ENCODE measurements at regions not wholly inside any gene's neighbourhood (a gene's known extent, or its start where the extent isn't known, plus 50 kb on each side); places are given as distances from the start of the nearest gene placed in this dataset.
"Not testable (repeated sequence)": the region's sequence is repeated elsewhere in the genome, so short reads cannot be mapped to it uniquely, and the experiment has no call there.

DNA sequence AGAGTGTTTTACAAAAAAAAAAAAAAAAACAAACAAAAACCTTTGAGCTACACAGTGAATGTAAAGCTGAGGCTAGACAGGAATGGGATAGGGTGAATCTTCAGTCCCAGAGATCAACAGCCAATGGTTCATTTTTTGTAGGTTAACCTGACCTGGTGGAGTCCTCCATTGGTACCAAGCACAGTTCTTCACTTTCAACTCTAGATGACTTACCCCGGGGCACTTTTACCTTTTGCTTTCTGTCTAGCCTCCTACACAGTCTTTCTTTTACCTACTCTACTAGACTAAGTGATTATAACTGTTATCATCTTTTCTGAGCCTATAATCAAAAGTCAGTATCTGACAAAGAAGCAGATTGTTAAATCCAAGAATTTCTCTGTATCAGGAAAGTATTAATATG, 50.9 kb downstream of the ANXA2R start:
- no peak for DNase-seq

DNA sequence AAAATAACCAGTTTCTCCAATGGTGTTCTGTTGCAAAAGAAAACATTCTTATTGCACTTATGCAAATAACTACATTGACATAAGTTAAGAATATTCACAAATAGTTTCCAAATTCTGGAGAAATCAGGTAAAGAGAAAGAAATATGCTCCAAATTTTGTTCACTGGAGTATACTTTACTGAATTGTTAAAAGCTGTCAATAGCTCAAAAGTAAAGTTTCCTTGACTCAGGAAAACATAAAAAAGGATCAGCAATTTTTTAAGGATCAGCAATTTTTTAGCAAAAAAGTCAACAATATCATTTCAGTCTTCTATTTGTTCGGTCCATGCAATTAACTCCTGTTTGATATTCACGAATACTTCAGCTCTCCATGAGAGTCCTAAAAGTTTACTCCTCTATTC, 51.6 kb downstream of the ANXA2R start:
- DNase-seq, result no peak

- DNase-seq, result no peak
Observed at GRCh38 chr5:42985129-42986037, 54.7 kb downstream of the ANXA2R start.

DNA sequence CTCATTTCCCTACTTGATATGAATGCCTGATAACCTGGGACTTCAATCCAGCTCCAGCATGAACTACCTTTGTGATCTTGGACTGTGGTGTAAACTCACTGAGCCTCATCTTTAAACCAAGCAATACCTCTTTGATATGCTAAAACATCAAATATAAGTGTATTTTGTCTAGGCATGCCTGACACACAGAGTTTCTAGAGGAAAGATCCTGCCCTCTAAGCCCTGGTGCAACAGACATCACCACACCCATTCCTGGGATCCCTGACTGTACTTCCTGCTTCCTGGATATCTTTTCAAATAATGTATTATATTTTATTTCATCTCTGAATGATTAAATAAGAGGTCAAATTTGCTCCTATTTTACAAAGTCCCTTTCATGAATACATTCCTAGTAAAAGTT, 55.8 kb downstream of the ANXA2R start:
- no peak for DNase-seq

DNA sequence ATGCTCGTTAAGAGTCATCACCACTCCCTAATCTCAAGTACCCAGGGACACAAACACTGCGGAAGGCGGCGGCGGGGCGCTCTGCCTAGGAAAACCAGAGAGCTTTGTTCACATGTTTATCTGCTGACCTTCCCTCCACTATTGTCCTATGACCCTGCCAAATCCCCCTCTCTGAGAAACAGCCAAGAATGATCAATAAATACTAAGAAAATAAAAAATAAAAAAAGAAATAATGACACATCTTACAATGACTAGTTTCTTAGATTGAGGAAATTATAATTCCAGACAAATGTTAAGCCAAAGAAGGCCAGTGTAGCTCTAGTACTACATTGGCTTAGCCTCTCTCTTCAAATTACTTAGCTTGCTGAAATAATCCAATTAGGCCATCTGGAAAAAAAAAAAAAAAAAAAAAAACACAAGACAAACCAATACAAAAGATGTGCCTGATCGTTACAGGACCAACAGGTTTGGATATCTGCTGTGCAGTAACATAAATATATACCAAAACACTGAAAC, 58.0 kb downstream of the ANXA2R start:
- DNase-seq, result no peak

DNA sequence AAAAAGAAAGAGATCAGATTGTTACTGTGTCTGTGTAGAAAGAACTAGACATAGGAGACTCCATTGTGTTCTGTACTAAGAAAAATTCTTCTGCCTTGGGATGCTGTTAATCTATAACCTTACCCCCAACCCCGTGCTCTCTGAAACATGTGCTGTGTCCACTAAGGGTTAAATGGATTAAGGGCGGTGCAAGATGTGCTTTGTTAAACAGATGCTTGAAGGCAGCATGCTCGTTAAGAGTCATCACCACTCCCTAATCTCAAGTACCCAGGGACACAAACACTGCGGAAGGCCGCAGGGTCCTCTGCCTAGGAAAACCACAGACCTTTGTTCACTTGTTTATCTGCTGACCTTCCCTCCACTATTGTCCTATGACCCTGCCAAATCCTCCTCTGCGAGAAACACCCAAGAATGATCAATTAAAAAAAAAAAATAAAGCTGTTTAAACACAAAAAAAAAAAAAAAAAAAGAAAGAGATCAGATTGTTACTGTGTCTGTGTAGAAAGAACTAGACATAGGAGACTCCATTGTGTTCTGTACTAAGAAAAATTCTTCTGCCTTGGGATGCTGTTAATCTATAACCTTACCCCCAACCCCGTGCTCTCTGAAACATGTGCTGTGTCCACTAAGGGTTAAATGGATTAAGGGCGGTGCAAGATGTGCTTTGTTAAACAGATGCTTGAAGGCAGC, 58.6 kb downstream of the ANXA2R start:
- DNase-seq, result not testable (repeated sequence)

- DNase-seq, result not testable (repeated sequence)
Observed at GRCh38 chr5:42981015-42981414, 59.1 kb downstream of the ANXA2R start.

DNA sequence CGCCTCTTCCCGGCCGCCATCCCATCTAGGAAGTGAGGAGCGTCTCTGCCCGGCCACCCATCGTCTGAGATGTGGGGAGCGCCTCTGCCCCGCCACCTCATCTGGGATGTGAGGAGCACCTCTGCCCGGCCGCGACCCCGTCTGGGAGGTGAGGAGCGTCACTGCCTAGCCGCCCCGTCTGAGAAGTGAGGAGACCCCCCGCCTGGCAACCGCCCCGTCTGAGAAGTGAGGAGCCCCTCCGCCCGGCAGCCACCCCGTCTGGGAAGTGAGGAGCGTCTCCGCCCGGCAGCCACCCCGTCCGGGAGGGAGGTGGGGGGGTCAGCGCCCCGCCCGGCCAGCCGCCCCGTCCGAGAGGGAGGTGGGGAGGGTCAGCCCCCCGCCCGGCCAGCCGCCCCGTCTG, 59.7 kb downstream of the ANXA2R start:
- DNase-seq, result not testable (repeated sequence)

DNA sequence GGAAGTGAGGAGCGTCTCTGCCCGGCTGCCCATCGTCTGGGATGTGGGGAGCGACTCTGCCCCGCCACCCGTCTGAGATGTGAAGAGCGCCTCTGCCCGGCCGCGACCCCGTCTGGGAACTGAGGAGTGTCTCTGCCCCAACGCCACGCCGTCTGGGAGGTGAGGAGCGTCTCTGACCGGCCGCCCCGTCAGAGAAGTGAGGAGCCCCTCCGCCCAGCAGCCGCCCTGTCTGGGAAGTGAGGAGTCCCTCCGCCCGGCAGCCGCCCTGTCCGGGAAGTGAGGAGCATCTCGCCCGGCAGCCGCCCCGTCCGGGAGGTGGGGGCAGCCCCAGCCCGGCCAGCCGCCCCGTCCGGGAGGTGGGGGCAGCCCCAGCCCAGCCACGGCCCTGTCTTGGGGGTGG, 60.9 kb downstream of the ANXA2R start:
- DNase-seq, result not testable (repeated sequence)

GRCh38 chr5:42974536-42974935, 65.6 kb downstream of the ANXA2R start:
- DNase-seq, result no peak

- DNase-seq, result no peak
Observed at GRCh38 chr5:42970636-42971559, 69.2 kb downstream of the ANXA2R start.

GRCh38 chr5:42965934-42966333, 74.2 kb downstream of the ANXA2R start:
- DNase-seq, result no peak

DNA sequence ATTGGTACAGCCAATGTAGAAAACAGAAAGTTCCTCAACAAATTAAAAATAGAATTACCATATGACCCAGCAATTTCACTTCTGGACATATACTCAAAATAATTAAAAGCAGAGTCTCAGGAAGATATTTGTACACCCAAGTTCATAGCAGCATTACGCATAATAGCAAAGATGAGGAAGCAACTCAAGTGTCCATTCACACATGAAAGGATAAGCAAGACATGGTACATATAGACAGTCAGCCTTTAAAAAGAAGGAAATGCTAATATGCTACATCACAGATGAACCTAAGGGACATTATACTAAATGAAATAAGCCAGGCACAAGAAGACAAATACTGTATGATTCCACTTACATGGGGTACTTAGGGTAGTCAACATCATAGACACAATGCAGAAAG, 76.7 kb downstream of the ANXA2R start:
- no peak for DNase-seq

GRCh38 chr5:42962124-42962523, 78.0 kb downstream of the ANXA2R start:
- DNase-seq, result no peak

DNA sequence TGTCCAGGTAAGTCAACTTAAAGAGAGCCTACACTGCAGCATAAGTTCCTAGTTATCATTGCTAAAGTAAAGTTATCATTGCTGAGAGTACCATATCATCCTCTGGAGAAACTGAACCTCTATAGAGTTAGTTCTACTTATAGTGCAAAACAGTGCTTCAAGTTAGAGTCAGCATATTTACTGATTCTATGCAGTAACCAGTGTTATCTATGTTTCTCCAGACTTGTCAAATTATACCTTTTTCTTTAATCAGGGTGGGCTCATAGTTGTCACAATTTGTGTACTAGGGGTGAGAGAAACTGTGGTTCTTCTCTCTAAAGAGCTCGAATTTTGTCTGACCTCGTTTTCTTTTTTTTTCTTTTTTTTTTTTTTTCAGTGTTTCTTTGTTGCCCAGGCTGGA, 79.6 kb downstream of the ANXA2R start:
- no peak for DNase-seq

DNA sequence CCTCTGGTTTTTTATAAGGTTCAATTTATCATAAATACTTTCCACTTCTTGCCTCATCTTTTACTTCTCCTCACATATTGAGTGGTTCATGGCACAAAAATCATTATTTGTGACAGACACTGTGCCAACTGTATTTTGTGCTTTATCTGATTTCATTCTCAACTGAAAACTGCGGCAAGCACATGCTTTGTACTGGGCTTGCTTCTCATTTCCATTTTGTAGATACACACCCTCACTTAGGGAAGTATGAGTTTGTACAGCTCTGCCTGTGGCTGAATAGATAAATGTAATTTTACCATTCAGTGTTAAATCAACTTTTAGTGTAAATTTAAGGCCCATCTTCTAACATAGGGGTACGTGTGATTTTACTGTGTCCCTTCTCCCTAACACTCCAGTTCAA, 83.6 kb downstream of the ANXA2R start:
- DNase-seq, result no peak

GRCh38 chr5:42953041-42953440, 87.1 kb downstream of the ANXA2R start:
- DNase-seq, result no peak

DNA sequence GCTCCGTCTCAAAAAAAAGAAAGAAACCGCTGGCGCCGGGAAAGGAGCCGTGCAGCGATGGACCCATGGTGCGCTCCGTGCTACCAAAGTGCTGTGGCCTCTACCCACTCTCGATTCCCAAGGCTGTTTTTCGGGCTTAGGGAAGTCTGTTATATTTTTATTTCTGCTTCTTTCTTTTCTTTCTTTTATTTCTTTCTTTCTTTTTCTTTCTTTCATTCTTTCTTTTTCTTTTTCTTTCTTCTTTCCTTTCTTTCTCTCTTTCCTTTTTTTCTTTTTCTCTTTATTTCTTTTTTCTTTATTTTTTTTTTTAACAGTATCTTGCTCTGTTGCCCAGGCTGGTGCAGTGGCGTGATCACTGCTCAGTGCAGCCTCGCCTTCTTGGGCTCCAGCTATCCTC, 87.5 kb downstream of the ANXA2R start:
- no peak for DNase-seq

- peak in 1 of 2 donors; percentile 65 for DNase-seq
Observed at GRCh38 chr5:42951293-42951840, 88.8 kb downstream of the ANXA2R start.

DNA sequence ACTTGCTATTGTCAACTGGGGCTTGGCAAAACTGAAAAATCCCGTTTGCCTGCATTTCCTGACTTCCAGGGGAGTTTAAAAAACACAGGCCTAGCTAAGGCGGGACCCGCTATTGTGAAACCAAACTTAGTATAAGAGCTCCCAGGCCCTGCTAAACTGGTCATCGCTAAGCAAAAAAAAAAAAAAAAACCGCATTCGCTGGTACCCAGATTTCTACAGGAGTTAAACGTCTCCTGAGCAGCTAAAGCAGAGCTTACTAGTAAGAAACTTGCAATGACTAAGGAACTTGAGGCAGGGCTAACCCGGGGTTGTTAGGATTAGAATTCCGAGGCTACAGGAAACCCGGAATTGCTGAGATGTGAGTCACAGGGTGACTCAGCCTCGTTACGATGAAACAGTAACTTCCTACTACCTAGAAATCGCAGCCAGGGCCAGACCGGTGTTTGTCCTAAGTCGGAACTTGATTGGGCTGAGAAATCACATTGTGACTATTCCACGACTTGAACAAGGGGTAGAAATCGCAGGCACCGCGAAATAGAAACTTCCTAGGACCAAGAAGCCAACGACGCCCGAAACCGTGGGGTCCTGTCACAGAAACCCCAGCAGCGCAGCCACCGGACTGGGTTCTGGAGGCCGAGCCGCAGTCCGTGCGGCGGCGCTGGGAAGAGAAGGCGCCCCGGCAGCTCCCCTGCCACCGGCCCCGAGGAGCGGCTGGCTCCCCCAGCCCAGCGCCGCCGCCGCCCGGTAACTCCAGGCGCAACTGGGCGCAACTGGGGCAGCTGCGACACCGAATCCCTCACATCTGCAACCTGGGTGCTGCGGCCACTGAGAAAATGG, 89.4 kb downstream of the ANXA2R start:
- peak; percentile 78 to 87 for DNase-seq

DNA sequence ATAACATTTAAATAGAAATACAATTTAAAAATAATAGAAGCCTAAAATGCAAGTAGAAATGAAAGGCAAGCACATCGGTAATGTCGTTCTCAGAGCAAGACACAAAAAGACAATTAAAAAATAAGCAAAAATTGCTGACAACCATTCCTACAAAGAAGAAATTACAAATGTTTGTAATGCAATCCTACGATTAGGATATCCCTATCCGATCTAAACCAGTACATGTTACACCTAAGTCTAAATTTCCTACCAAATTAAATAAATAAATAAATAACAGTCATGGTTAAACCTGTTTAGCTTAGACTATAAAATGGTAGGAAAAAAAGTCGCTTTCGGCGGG, 90.0 kb downstream of the ANXA2R start:
- no peak for DNase-seq
